ENCODE measurements at regions not wholly inside any gene's neighbourhood (a gene's known extent, or its start where the extent isn't known, plus 50 kb on each side); places are given as distances from the start of the nearest gene placed in this dataset.

DNA sequence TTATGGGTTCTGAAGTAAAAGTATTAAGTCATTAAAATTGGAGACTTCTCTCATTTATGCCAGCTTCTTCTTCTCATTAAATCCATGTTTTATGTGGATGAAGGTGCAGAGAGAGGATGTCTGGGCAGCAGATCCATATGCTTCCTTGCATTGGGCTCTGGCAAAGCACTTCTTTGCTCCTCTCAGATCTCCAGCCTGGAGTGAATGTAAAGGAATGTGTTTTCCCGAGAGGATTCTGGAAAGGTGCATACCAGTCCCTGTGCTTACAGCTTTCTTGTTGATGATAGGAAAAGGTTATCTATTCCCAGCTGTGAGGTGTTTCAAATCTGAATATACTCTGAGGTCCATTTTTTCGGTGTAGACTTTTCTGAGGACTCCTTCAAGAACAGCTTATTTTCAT lies 79.9 kb upstream of the PEX5L start:
- in situ Hi-C loops (cut with MboI): no loop called here
- Histone ChIP-seq H4K20me1 (ENCODE audit: control insufficient read depth, insufficient read depth) (no peaks in the 10 kb centered on the region), H3K27ac (ENCODE audit: control insufficient read depth, insufficient read depth) (no peak overlapping the region), H3K9me3 (replicated peaks; ENCODE audit: control insufficient read depth, insufficient read depth, low read length) (no peaks in the 10 kb centered on the region), H2AFZ (ENCODE audit: control insufficient read depth, low read depth, low read length) (no peak overlapping the region), H3K27me3 (replicated peaks in 1 of 2; ENCODE audit: control insufficient read depth in 2 of 2, insufficient read depth in 2 of 2, low read length in 1 of 2) (no peaks in the 10 kb centered on the region), H3K4me3 (no peak overlapping the region), H3K4me2 (ENCODE audit: control insufficient read depth, insufficient read depth) (no peak overlapping the region), H3K79me2 (ENCODE audit: control insufficient read depth, insufficient read depth, low read length) (no peaks in the 10 kb centered on the region), H3K36me3 (ENCODE audit: control insufficient read depth in 2 of 2, insufficient read depth in 2 of 2, low read length in 1 of 2) (no peaks in the 10 kb centered on the region), H3K4me1 (ENCODE audit: control insufficient read depth, insufficient read depth, low read length) (no peaks in the 10 kb centered on the region), H3K9ac (ENCODE audit: control insufficient read depth, insufficient read depth, low read length) (no peak overlapping the region)
- no TSS peak for BruUV-seq (replicated peaks)
- 15% methylated on average over 2 of the region's 2 CpGs for WGBS (ENCODE audit: insufficient coverage, insufficient replicate concordance, low lambda C conversion rate, missing lambda C conversion rate)
- ChIA-PET SMC1A (ENCODE audit: uncharacterized antibody, unreplicated experiment) (interaction anchor here (0.6 to 1.3 kb wide), 5 partner anchors 33 to 541 kb away, joined by 3 to 4 read pairs (median 3); no protein-coding TSS in a partner anchor), POLR2A (no interaction called here), RAD21 (ENCODE audit: unreplicated experiment) (interaction anchor here (1.4 kb wide), 1 partner anchor 187 kb away, joined by 3 read pairs; no protein-coding TSS in a partner anchor), CTCF (interaction anchor here (1.0 to 1.7 kb wide), 2 partner anchors 17 to 187 kb away, joined by 3 to 10 read pairs; no protein-coding TSS in a partner anchor)
- intact Hi-C loops (cut with micrococcal nuclease; ENCODE audit: unreplicated experiment): no loop called here
- DNase-seq (ENCODE audit: low read depth, low spot score) (no peak), FAIRE-seq (no peak), ATAC-seq (no peak)
- TF ChIP-seq PAX5 (IDR thresholded peaks at IDR 0.05; ENCODE audit: borderline replicate concordance, low read depth, low read length) (no peak), EED (IDR thresholded peaks at IDR 0.05; ENCODE audit: low read depth) (no peak), CREB1 (IDR thresholded peaks at IDR 0.05; ENCODE audit: low read depth) (no peak), STAT3 (IDR thresholded peaks at IDR 0.05; ENCODE audit: low read depth, low read length) (no peak), HDAC6 (IDR thresholded peaks at IDR 0.05; ENCODE audit: unreplicated experiment) (no peak), SREBF2 (IDR thresholded peaks at IDR 0.05; ENCODE audit: low read length) (no peak), MTA2 (IDR thresholded peaks at IDR 0.05; ENCODE audit: low read depth) (no peak)
- TF ChIP-seq, protein P1, sequence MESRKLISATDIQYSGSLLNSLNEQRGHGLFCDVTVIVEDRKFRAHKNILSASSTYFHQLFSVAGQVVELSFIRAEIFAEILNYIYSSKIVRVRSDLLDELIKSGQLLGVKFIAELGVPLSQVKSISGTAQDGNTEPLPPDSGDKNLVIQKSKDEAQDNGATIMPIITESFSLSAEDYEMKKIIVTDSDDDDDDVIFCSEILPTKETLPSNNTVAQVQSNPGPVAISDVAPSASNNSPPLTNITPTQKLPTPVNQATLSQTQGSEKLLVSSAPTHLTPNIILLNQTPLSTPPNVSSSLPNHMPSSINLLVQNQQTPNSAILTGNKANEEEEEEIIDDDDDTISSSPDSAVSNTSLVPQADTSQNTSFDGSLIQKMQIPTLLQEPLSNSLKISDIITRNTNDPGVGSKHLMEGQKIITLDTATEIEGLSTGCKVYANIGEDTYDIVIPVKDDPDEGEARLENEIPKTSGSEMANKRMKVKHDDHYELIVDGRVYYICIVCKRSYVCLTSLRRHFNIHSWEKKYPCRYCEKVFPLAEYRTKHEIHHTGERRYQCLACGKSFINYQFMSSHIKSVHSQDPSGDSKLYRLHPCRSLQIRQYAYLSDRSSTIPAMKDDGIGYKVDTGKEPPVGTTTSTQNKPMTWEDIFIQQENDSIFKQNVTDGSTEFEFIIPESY (IDR thresholded peaks at IDR 0.05): no peak

Measured in GM12878 (cell line).